ENCODE measurements at regions not wholly inside any gene's neighbourhood (a gene's known extent, or its start where the extent isn't known, plus 50 kb on each side); places are given as distances from the start of the nearest gene placed in this dataset.

GRCh38 chr2:182573553-182573952, 142.5 kb upstream of the DNAJC10 start:
- no peak for TF ChIP-seq CTCF (IDR thresholded peaks at IDR 0.05)
- no peak for TF ChIP-seq POLR2A (IDR thresholded peaks at IDR 0.05)
- TF ChIP-seq EP300 (IDR thresholded peaks at IDR 0.05) = no peak

Data from gastroesophageal sphincter (tissue), 3 donors.